ENCODE measurements at regions not wholly inside any gene's neighbourhood (a gene's known extent, or its start where the extent isn't known, plus 50 kb on each side); places are given as distances from the start of the nearest gene placed in this dataset.

GRCh38 chr11:13105237-13105844 is 96.2 kb downstream of the RASSF10 start:
- DNase-seq, result no peak

- no peak for DNase-seq
Measured at GRCh38 chr11:13107544-13108044, 98.5 kb downstream of the RASSF10 start.

GRCh38 chr11:13108416-13108815 is 99.3 kb downstream of the RASSF10 start:
- DNase-seq, result no peak

GRCh38 chr11:13109616-13110015 is 100.5 kb downstream of the RASSF10 start:
- DNase-seq, result no peak

GRCh38 chr11:13110145-13110544 is 101.0 kb downstream of the RASSF10 start:
- no peak for DNase-seq

- DNase-seq, result no peak
Measured at GRCh38 chr11:13110929-13111812, 102.1 kb downstream of the RASSF10 start.

GRCh38 chr11:13111813-13112130 is 102.7 kb downstream of the RASSF10 start:
- DNase-seq, result no peak

GRCh38 chr11:13114566-13115379 is 105.7 kb downstream of the RASSF10 start:
- DNase-seq, result peak; percentile 89

GRCh38 chr11:13115380-13115675 is 106.2 kb downstream of the RASSF10 start:
- DNase-seq, result no peak

- DNase-seq, result no peak
Measured at GRCh38 chr11:13116491-13116890, 107.4 kb downstream of the RASSF10 start.

- no peak for DNase-seq
Measured at GRCh38 chr11:13117344-13117743, 108.2 kb downstream of the RASSF10 start.

GRCh38 chr11:13118194-13118593 is 109.1 kb downstream of the RASSF10 start:
- DNase-seq, result no peak

GRCh38 chr11:13118650-13119049 is 109.5 kb downstream of the RASSF10 start:
- DNase-seq, result no peak

- DNase-seq, result no peak
Measured at GRCh38 chr11:13119361-13119760, 110.2 kb downstream of the RASSF10 start.

GRCh38 chr11:13119941-13120520 is 110.9 kb downstream of the RASSF10 start:
- peak; percentile 54 for DNase-seq

GRCh38 chr11:13120691-13121090 is 111.6 kb downstream of the RASSF10 start:
- no peak for DNase-seq

- no peak for DNase-seq
Measured at GRCh38 chr11:13126430-13126829, 117.3 kb downstream of the RASSF10 start.

GRCh38 chr11:13127161-13127560 is 118.0 kb downstream of the RASSF10 start:
- DNase-seq, result no peak

- no peak for DNase-seq
Measured at GRCh38 chr11:13128354-13128753, 119.2 kb downstream of the RASSF10 start.

GRCh38 chr11:13134066-13134465 is 125.0 kb downstream of the RASSF10 start:
- DNase-seq, result no peak

GRCh38 chr11:13134886-13135285 is 125.8 kb downstream of the RASSF10 start:
- DNase-seq, result no peak

GRCh38 chr11:13135385-13136271 is 126.5 kb downstream of the RASSF10 start:
- DNase-seq, result no peak

Measured in NCI-H1436 treated with DMSO at 0.1 percent for 48 hours (cell line).